HepG2 (cell line): ENCODE measurements at regions not wholly inside any gene's neighbourhood (a gene's known extent, or its start where the extent isn't known, plus 50 kb on each side); places are given as distances from the start of the nearest gene placed in this dataset.

Experiments used
- ATAC-seq: fragments of 200-7000 bp; cut with Tn5 transposase; 3 replicates; pipeline ENCODE4 v1.9.1; 2020; ENCODE audit warnings: mild to moderate bottlenecking, moderate library complexity
- BruUV-seq: library from RNA; stranded (reverse); fragments of 400-500 nt; replicated peaks from 2 replicates; lab custom pipeline; 2021; lab: Mats Ljungman, UMichigan
- CTCF ChIA-PET: fragments of 300-600 bp; formaldehyde crosslinking; extraction: SDS; loops from one replicate; lab custom pipeline; 2021; ENCODE audit warnings: low total read pairs, inconsistent platforms, low intra/inter-chr PET ratio; lab: Yijun Ruan, JAX
- POLR2A ChIA-PET: fragments of 350-600 bp; sonication (Branson Sonifier 250); formaldehyde crosslinking; loops from one replicate; lab custom pipeline; 2020; ENCODE audit warnings: antibody characterized with exemption, inconsistent platforms; lab: Yijun Ruan, JAX
- DNase-seq: peaks from one replicate; pipeline ENCODE4 v3.0.0-alpha.2; 2015; ENCODE audit warnings: low spot score
- FAIRE-seq: peaks from 3 replicates; lab custom pipeline; 2011; peaks lifted over from hg19 to GRCh38; lab: Jason Lieb, UNC
- H2AFZ ChIP-seq: one replicate; pipeline ENCODE4 v1.6.1; 2011; ENCODE audit warnings: low read length, inconsistent platforms
- H3K27ac ChIP-seq: fragments of 300-600 bp; 3 replicates; pipeline ENCODE4 v1.8.0; 2011; ENCODE audit warnings: mixed run types, mild to moderate bottlenecking, mixed read lengths, low read length, inconsistent platforms; ENCODE audit not compliant: insufficient read depth; ENCODE audit errors: extremely low read length
- H3K27me3 ChIP-seq, 2 experiments: fragments of 200-600 bp in 1 of 2; 2 replicates in 1 of 2; 3 replicates in 1 of 2; pipeline versions ENCODE4 v1.6.0 to v1.8.0; 2011; ENCODE audit warnings: low read length in 2 of 2, mild to moderate bottlenecking in 2 of 2, moderate library complexity in 2 of 2, inconsistent platforms in 1 of 2; ENCODE audit not compliant: insufficient read depth in 2 of 2, control insufficient read depth in 1 of 2
- H3K36me3 ChIP-seq, 2 experiments: fragments of 200-600 bp in 1 of 2; replicated peaks in 1 of 2; 2 replicates in 1 of 2; 3 replicates in 1 of 2; pipeline versions ENCODE4 v1.5.1 to v1.8.0; 2011; ENCODE audit warnings: low read length in 2 of 2, inconsistent platforms in 1 of 2; ENCODE audit not compliant: insufficient read depth in 2 of 2, control insufficient read depth in 1 of 2
- H3K4me1 ChIP-seq: 2 replicates; pipeline ENCODE4 v1.5.1; 2012; ENCODE audit warnings: low read length, inconsistent platforms; ENCODE audit not compliant: insufficient read depth
- H3K4me2 ChIP-seq: 2 replicates; pipeline ENCODE4 v1.6.0; 2011; ENCODE audit warnings: low read depth, low read length, inconsistent platforms
- H3K4me3 ChIP-seq, 3 experiments: fragments of 200-600 bp in 1 of 3; sonication (generic), shearing (Covaris generic) in 1 of 3; replicated peaks in 1 of 3; 2 replicates each; pipeline ENCODE4 v1.5.1; 2011 to 2016; ENCODE audit warnings: low read length in 3 of 3, inconsistent platforms in 2 of 3, low read depth in 2 of 3, mild to moderate bottlenecking in 2 of 3, control low read depth in 1 of 3, mixed read lengths in 1 of 3; ENCODE audit not compliant: insufficient read depth in 1 of 3
- H3K79me2 ChIP-seq: one replicate; pipeline ENCODE4 v1.6.1; 2011; ENCODE audit warnings: low read length, inconsistent platforms; ENCODE audit not compliant: insufficient read depth
- H3K9ac ChIP-seq: 2 replicates; pipeline ENCODE4 v1.6.0; 2011; ENCODE audit warnings: mild to moderate bottlenecking, low read depth, low read length, inconsistent platforms; ENCODE audit not compliant: insufficient read depth
- H3K9me3 ChIP-seq: 2 replicates; pipeline ENCODE4 v1.5.1; 2012; ENCODE audit warnings: mild to moderate bottlenecking, low read length
- H4K20me1 ChIP-seq: 2 replicates; pipeline ENCODE4 v1.6.0; 2011; ENCODE audit warnings: inconsistent platforms, mild to moderate bottlenecking, low read length, moderate library complexity; ENCODE audit not compliant: insufficient read depth
- ARID2 ChIP-seq: sonication (generic); formaldehyde crosslinking; IDR thresholded peaks from 2 replicates; pipeline ENCODE4 v1.8.1; 2022; ENCODE audit warnings: mild to moderate bottlenecking, missing genetic modification reagents, borderline replicate concordance
- FOXA1 ChIP-seq, 2 experiments: fragments of 450-650 bp in 1 of 2; sonication (generic) in 1 of 2; formaldehyde crosslinking in 1 of 2; IDR thresholded peaks; 2 replicates each; pipeline versions ENCODE4 v1.4.0 to v1.6.1; 2016 to 2020; ENCODE audit warnings: missing genetic modification reagents in 1 of 2
- FOXP1 ChIP-seq, 2 experiments: fragments of 450-650 bp in 1 of 2; IDR thresholded peaks; 2 replicates each; pipeline ENCODE4 v1.6.1; 2017 to 2018; ENCODE audit warnings: antibody characterized with exemption in 1 of 2
- NFATC3 ChIP-seq: sonication (generic); formaldehyde crosslinking; IDR thresholded peaks from 2 replicates; pipeline ENCODE4 v1.5.1; 2020; ENCODE audit warnings: mild to moderate bottlenecking, missing genetic modification reagents
- NFE2L1 ChIP-seq: sonication (generic); formaldehyde crosslinking; IDR thresholded peaks from 2 replicates; pipeline ENCODE4 v1.4.0; 2020; ENCODE audit warnings: missing genetic modification reagents, mild to moderate bottlenecking, borderline replicate concordance
- SOX5 ChIP-seq: IDR thresholded peaks from 2 replicates; pipeline ENCODE4 v1.6.1; 2016; ENCODE audit warnings: borderline replicate concordance
- TCF7 ChIP-seq: sonication (generic); IDR thresholded peaks from 2 replicates; pipeline ENCODE4 v1.6.1; 2016; ENCODE audit warnings: antibody characterized with exemption, low read depth
- ZBTB39 ChIP-seq: sonication (generic); formaldehyde crosslinking; IDR thresholded peaks from 2 replicates; pipeline ENCODE4 v1.5.0; 2020; ENCODE audit warnings: missing genetic modification reagents
- ZNF607 ChIP-seq: sonication (generic); formaldehyde crosslinking; IDR thresholded peaks from 2 replicates; pipeline ENCODE4 v1.5.1; 2020; ENCODE audit warnings: missing genetic modification reagents, mild to moderate bottlenecking, borderline replicate concordance
- WGBS: methylation state at CpG from one replicate; pipeline ENCODE4 v1.1.6; 2017; ENCODE audit warnings: low lambda C conversion rate; 5-methylcytosine and 5-hydroxymethylcytosine counted together
- in situ Hi-C: cut with HindIII; loops from 2 replicates; pipeline ENCODE4 v1.10.0; 2017; ENCODE audit warnings: low pct_unique_long_range_greater_than_20kb; ENCODE audit not compliant: extremely low pct_ligation_motif_present
- intact Hi-C: fragments of 100-400 bp; cut with micrococcal nuclease; formaldehyde crosslinking; loops from one replicate; pipeline ENCODE4 v1.10.0; 2022; ENCODE audit not compliant: unreplicated experiment

- peak; percentile 46; the same call in 1 of the 2 replicates for TF ChIP-seq SOX5
- peak; percentile 23; the same call in 1 of the 2 replicates for TF ChIP-seq TCF7
- TF ChIP-seq ARID2 (CRISPR knock-in tag), result no peak
- TF ChIP-seq FOXA1 (IDR thresholded peaks at IDR 0.05), result no peak
- 0 out of 2 replicates have a peak, but pooled peaks have one; percentile 39 for TF ChIP-seq FOXA1 (CRISPR knock-in tag; IDR thresholded peaks at IDR 0.05)
- TF ChIP-seq FOXP1 (IDR thresholded peaks at IDR 0.05), result no peak
- TF ChIP-seq FOXP1 (CRISPR knock-in tag; IDR thresholded peaks at IDR 0.05), result 0 out of 2 replicates have a peak, but pooled peaks have one; percentile 13
- no peak for TF ChIP-seq ZNF607 (CRISPR knock-in tag)
- no peak for TF ChIP-seq NFE2L1 (CRISPR knock-in tag)
These were observed 71.1 kb upstream of the MYL10 start (continued) for GRCh38 chr7:101699881-101700823.

DNA sequence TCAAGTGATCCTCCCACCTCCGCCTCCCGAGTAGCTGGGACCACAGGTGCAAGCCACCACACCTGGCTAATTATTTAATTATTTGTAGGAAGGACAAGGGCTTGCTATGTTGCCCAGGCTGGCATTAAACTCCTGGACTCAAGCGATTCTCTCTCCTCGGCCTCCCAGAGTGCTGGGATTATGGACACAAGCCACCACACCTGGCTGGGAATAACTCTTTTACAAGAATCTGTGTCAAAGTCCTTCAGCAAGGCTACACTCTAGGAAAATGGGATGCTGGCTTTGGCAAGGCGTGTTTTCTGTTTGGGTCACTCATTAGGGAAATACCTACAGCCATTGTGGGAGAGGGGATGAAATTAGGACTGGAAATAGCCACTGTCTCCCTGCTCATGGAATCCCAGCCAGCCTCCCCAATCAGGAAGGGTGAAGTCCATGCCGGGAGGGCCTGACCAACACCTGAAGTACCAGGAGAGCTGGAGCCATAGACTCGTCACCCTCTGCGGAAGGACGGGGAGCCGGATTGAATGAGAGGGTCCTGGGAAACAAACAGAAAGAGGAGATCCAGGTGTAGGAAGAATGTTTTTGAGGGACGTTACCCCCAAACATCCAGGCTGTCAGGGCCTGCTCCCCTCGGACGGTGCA lies 72.2 kb upstream of the MYL10 start:
- whole genome bisulfite sequencing, result 47% methylated on average over 10 of the region's 13 CpGs
- ATAC-seq (peak; percentile 22; the same call in 1 of the 3 replicates), DNase-seq (no peak), FAIRE-seq (no peak)
- no peak overlapping the region for H3K27ac ChIP-seq
- H3K9me3 ChIP-seq, result no peaks in the 10 kb centered on the region
- in situ Hi-C loops, result no loop called here
- no peaks in the 10 kb centered on the region for H3K79me2 ChIP-seq
- ChIA-PET POLR2A (no interaction called here), CTCF (no interaction called here)
- H3K4me3 ChIP-seq, result no peak overlapping the region
- H4K20me1 ChIP-seq, result no peaks in the 10 kb centered on the region
- H3K36me3 ChIP-seq, result no peaks in the 10 kb centered on the region
- intact Hi-C loops, result no loop called here
- H3K9ac ChIP-seq, result no peak overlapping the region
- H3K4me2 ChIP-seq, result peak overlapping the region; percentile 45; the same call in 1 of the 2 replicates
- H3K4me1 ChIP-seq, result peaks cover 46% of the 10 kb centered on the region
- peaks cover 1 to 10% of the 10 kb centered on the region in 2 experiments; a peak in 4 of 5 replicates for H3K27me3 ChIP-seq
- BruUV-seq, result no TSS peak
- H2AFZ ChIP-seq, result peak overlapping the region; percentile 15
- TF ChIP-seq NFATC3 (CRISPR knock-in tag), result no peak
- TF ChIP-seq ZBTB39 (CRISPR knock-in tag), result no peak
